NT2/D1 (cell line): ENCODE measurements at regions not wholly inside any gene's neighbourhood (a gene's known extent, or its start where the extent isn't known, plus 50 kb on each side); places are given as distances from the start of the nearest gene placed in this dataset.
A peak's percentile ranks its signal among the peaks of the same experiment; 100 is the strongest.

Source experiments
- DNase-seq: peaks from one replicate; pipeline ENCODE4 v3.0.0-alpha.2; 2011; ENCODE audit warnings: low read depth, low spot score
- H3K27me3 ChIP-seq: 2 replicates; pipeline ENCODE4 v1.6.0; 2011; ENCODE audit warnings: mild to moderate bottlenecking; ENCODE audit not compliant: insufficient read length, insufficient read depth
- H3K36me3 ChIP-seq: 2 replicates; pipeline ENCODE4 v1.6.1; 2011; ENCODE audit warnings: mild to moderate bottlenecking, low read length, mixed read lengths; ENCODE audit not compliant: insufficient read depth, insufficient read length
- H3K4me1 ChIP-seq: 2 replicates; pipeline ENCODE4 v1.5.1; 2011; ENCODE audit not compliant: insufficient read depth, insufficient read length
- H3K4me3 ChIP-seq: 2 replicates; pipeline ENCODE4 v1.5.1; 2011; ENCODE audit warnings: low read depth; ENCODE audit not compliant: insufficient read length
- H3K9ac ChIP-seq: 2 replicates; pipeline ENCODE4 v1.6.0; 2011; ENCODE audit warnings: low read depth; ENCODE audit not compliant: insufficient read length
- H3K9me3 ChIP-seq: 2 replicates; pipeline ENCODE4 v1.5.1; 2011; ENCODE audit warnings: mild to moderate bottlenecking, low read length; ENCODE audit not compliant: insufficient read depth
- SUZ12 ChIP-seq: IDR thresholded peaks from 2 replicates; pipeline ENCODE4 v1.6.1; 2011; ENCODE audit not compliant: insufficient read length, insufficient read depth; ENCODE audit errors: extremely low read depth
- YY1 ChIP-seq: IDR thresholded peaks from 2 replicates; pipeline ENCODE4 v1.6.1; 2011; ENCODE audit not compliant: insufficient read length, insufficient read depth
- ZNF274 ChIP-seq: IDR thresholded peaks from 2 replicates; pipeline ENCODE4 v1.6.1; 2011; ENCODE audit warnings: mild to moderate bottlenecking, low read depth, low read length

- H3K9me3 ChIP-seq, result no peaks in the 10 kb centered on the region
- DNase-seq, result no peak
- TF ChIP-seq SUZ12 (no peak), YY1 (no peak), ZNF274 (no peak)
Measured at GRCh38 chr10:57679916-57680315, 587.8 kb downstream of the IPMK start.

GRCh38 chr10:57675125-57675524 lies 592.6 kb downstream of the IPMK start:
- H3K9me3 ChIP-seq, result no peaks in the 10 kb centered on the region
- DNase-seq, result no peak
- no peaks in the 10 kb centered on the region for H3K4me1 ChIP-seq
- no peaks in the 10 kb centered on the region for H3K27me3 ChIP-seq
- no peak overlapping the region for H3K4me3 ChIP-seq
- H3K9ac ChIP-seq, result no peak overlapping the region
- no peak for TF ChIP-seq ZNF274
- TF ChIP-seq YY1, result no peak
- no peak for TF ChIP-seq SUZ12
- H3K36me3 ChIP-seq, result no peaks in the 10 kb centered on the region

More at GRCh38 chr10:57679916-57680315, 587.8 kb downstream of the IPMK start:
- Histone ChIP-seq H3K4me3 (no peak overlapping the region), H3K27me3 (no peaks in the 10 kb centered on the region), H3K4me1 (no peaks in the 10 kb centered on the region), H3K36me3 (no peaks in the 10 kb centered on the region), H3K9ac (no peak overlapping the region)

GRCh38 chr10:57673446-57673960 lies 594.2 kb downstream of the IPMK start:
- Histone ChIP-seq H3K9ac (no peak overlapping the region), H3K36me3 (no peaks in the 10 kb centered on the region), H3K9me3 (no peaks in the 10 kb centered on the region), H3K4me3 (no peak overlapping the region), H3K27me3 (no peaks in the 10 kb centered on the region), H3K4me1 (no peaks in the 10 kb centered on the region)
- no peak for DNase-seq
- TF ChIP-seq YY1, result no peak
- TF ChIP-seq ZNF274, result no peak
- TF ChIP-seq SUZ12, result no peak

DNA sequence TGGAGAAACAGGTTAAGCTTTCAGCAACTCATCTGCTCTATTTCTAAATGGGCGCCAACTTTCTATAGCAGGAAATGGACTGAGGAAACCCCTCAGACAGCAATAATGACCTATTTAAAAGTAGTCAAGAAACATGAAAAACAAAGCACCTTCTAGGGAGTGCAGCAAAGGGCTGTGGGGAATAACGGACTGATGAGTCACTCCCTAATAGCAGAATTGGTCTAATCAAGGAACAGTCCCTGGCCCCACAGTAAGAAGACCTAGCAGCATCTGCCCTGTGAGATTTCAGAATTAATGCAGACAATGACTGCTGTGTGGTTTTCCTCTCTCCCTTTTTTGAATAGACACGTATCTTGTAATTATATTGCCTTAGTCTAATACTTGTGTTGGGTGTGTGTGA lies 602.9 kb downstream of the IPMK start:
- Histone ChIP-seq H3K4me3 (no peak overlapping the region), H3K4me1 (no peaks in the 10 kb centered on the region), H3K9me3 (no peaks in the 10 kb centered on the region), H3K9ac (no peak overlapping the region), H3K27me3 (no peaks in the 10 kb centered on the region), H3K36me3 (no peaks in the 10 kb centered on the region)
- no peak for TF ChIP-seq SUZ12
- no peak for TF ChIP-seq YY1
- TF ChIP-seq ZNF274, result no peak
- no peak for DNase-seq

GRCh38 chr10:57663401-57663800 lies 604.3 kb downstream of the IPMK start:
- no peaks in the 10 kb centered on the region for H3K4me1 ChIP-seq

DNA sequence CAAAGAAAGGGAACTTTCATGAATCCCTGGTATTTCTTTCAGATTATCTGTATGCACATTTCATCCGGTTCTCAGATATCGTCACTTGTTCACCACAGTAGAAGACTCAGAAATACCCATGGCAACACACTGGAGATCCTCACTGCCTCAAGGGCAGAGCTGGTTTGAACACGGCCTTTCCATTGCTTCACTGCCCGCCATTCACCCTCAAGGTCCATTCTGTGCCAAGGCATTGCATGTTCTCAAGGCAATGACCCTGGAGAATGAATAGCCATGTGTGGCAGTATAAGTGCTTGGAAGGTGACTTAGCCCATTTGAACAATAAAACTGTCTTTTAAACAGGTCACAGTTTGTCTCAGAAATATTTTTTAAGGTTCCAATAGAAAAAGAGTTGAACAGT lies 606.5 kb downstream of the IPMK start:
- Histone ChIP-seq H3K9ac (no peak overlapping the region), H3K4me3 (no peak overlapping the region), H3K36me3 (no peaks in the 10 kb centered on the region), H3K9me3 (no peaks in the 10 kb centered on the region), H3K4me1 (no peaks in the 10 kb centered on the region), H3K27me3 (no peaks in the 10 kb centered on the region)
- DNase-seq, result no peak
- TF ChIP-seq YY1 (no peak), ZNF274 (no peak), SUZ12 (no peak)

More at GRCh38 chr10:57663401-57663800, 604.3 kb downstream of the IPMK start:
- no peak for TF ChIP-seq SUZ12
- TF ChIP-seq ZNF274, result no peak
- TF ChIP-seq YY1, result no peak
- Histone ChIP-seq H3K9ac (no peak overlapping the region), H3K9me3 (no peaks in the 10 kb centered on the region), H3K36me3 (no peaks in the 10 kb centered on the region), H3K4me3 (no peak overlapping the region), H3K27me3 (no peaks in the 10 kb centered on the region)
- no peak for DNase-seq

DNA sequence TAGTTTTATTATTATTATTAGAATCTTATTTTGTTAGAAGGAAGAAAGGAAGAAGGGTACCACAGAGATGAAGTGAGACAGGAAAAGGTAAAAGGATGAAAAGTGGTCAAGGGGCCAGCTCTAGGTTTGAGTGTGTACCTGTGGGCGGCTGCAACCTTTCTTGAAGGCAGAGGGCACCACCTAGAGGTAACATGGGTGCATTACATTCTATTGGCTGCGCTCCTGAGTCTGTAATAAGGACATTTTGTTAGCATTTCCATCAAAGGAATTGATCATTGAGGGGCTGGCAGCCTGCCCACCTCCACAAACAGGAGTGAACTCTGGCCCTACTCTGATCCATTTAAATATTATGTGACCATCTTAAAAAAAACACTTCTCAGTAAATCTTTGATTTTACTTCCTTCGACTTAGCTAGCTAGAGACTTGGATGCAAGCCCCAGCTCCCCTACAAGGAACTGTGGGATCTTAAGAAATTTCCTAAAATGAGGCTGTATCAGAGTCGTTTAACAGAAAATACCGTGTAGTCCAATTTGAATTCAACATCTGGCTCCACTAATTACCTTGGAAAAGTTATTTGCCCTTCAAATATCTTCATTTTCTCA lies 610.4 kb downstream of the IPMK start:
- H3K9ac ChIP-seq, result no peak overlapping the region
- TF ChIP-seq SUZ12 (no peak), ZNF274 (no peak), YY1 (no peak)
- DNase-seq, result peak; percentile 51
- no peaks in the 10 kb centered on the region for H3K27me3 ChIP-seq
- H3K36me3 ChIP-seq, result no peaks in the 10 kb centered on the region
- H3K4me3 ChIP-seq, result no peak overlapping the region
- no peaks in the 10 kb centered on the region for H3K4me1 ChIP-seq
- no peaks in the 10 kb centered on the region for H3K9me3 ChIP-seq
